Heart left ventricle (tissue), 16 donors: ENCODE measurements at regions not wholly inside any gene's neighbourhood (a gene's known extent, or its start where the extent isn't known, plus 50 kb on each side); places are given as distances from the start of the nearest gene placed in this dataset.

Experiments
- ATAC-seq, 4 donors: fragments of 200-7000 bp; cut with Tn5 transposase; one replicate each; pipeline ENCODE4 v1.9.1; 2020 to 2022; ENCODE audit warnings: moderate library complexity in 4 of 4, mild to moderate bottlenecking in 3 of 4, moderate number of reproducible peaks in 1 of 4
- DNase-seq, 5 donors: peaks; one replicate each; pipeline ENCODE4 v3.0.0-alpha.2; 2020
- H3K27ac ChIP-seq, 12 donors: fragments of 200-600 bp; sonication (generic) in 4 of 12; one replicate each; pipeline versions ENCODE4 v1.5.0 to v1.8.0; 2016 to 2022; ENCODE audit warnings: mild to moderate bottlenecking in 2 of 12
- H3K27me3 ChIP-seq, 9 donors: fragments of 200-600 bp; sonication (generic) in 2 of 9; one replicate each; pipeline versions ENCODE4 v1.5.1 to v1.8.0; 2016 to 2022; ENCODE audit warnings: mild to moderate bottlenecking in 3 of 9
- H3K36me3 ChIP-seq, 9 donors: fragments of 200-600 bp; sonication (generic) in 2 of 9; one replicate each; pipeline versions ENCODE4 v1.5.0 to v1.8.0; 2018 to 2022; ENCODE audit warnings: mild to moderate bottlenecking in 2 of 9
- H3K4me1 ChIP-seq, 12 donors: fragments of 200-600 bp; sonication (generic) in 4 of 12; one replicate each; pipeline versions ENCODE4 v1.5.0 to v1.8.0; 2016 to 2022; ENCODE audit warnings: mild to moderate bottlenecking in 3 of 12
- H3K4me3 ChIP-seq, 12 donors: fragments of 200-600 bp; sonication (generic) in 4 of 12; one replicate each; pipeline versions ENCODE4 v1.5.0 to v1.8.0; 2017 to 2022; ENCODE audit warnings: mild to moderate bottlenecking in 9 of 12, moderate library complexity in 4 of 12
- H3K9me3 ChIP-seq, 12 donors: fragments of 200-600 bp; sonication (generic) in 4 of 12; one replicate each; pipeline versions ENCODE4 v1.5.0 to v1.8.0; 2016 to 2022; ENCODE audit warnings: mild to moderate bottlenecking in 1 of 12
- CTCF ChIP-seq, 12 donors: fragments of 200-600 bp; sonication (generic) in 4 of 12; IDR thresholded peaks; one replicate each; pipeline versions ENCODE4 v1.5.0 to v1.8.0; 2018 to 2022; ENCODE audit warnings: antibody characterized with exemption in 12 of 12, mild to moderate bottlenecking in 5 of 12
- POLR2A ChIP-seq, 2 donors: fragments of 450-650 bp; IDR thresholded peaks; one replicate each; pipeline ENCODE4 v1.6.1; 2017; ENCODE audit warnings: antibody characterized with exemption in 2 of 2, mild to moderate bottlenecking in 2 of 2, moderate library complexity in 2 of 2
- WGBS, 4 donors: extraction: QIAGEN DNeasy Blood & Tissue Kit in 2 of 4; methylation state at CpG; one replicate each; pipeline versions ENCODE4 v1.1.5 to v1.1.7; 2013 to 2018; 5-methylcytosine and 5-hydroxymethylcytosine counted together
- intact Hi-C, 10 donors: fragments of 100-400 bp; cut with DNase I; formaldehyde crosslinking; loops; one replicate each; pipeline versions ENCODE4 v1.11.1 to v1.14.2; 2022
- donor health status: ischemic (EF 13 %, LVEDD 7.1; RV severe dilation, severe dysfunction).
- donor health status: healthy with polysubstance abuse.
- donor health status: DM: no; HTN: yes; CAD: no.
- donor health status: DM: no; HTN: no; CAD: no.
- donor health status: ischemic (EF 25% LVEDD 6.9; RV normal size, moderate dysfunction).
- donor health status: ischemic (EF 25% LVEDD 5.7; RV mildly dilated, moderate dysfunction).
- donor health status: healthy.
- donor health status: DM: yes; HTN: yes; CAD: no.
- donor health status: ischemic (EF 35%, LVEDD 5.7; RV mildly dilated, moderate dysfunction).
- donor health status: nonischemic (EF 11% LVEDD 7.7; RV severe dilation, severe dysfunction).
- donor health status: DM: yes; HTN: yes; CAD: no.
- donor health status: PGD.
- donor health status: ischemic (EF 29% LVEDD 5.4; RV normal size, mild dysfunction).
- donor health status: nonischemic (EF 23%, LVEDD 6.1; RV moderate dilation, normal function).

GRCh38 chr13:42715909-42716308 is 65.5 kb upstream of the FAM216B start:
- Histone ChIP-seq H3K27me3 (no peaks in the 10 kb centered on the region), H3K27ac (peak overlapping the region in 4 of 12 donors; percentile 20 to 51 (median 34)), H3K9me3 (no peaks in the 10 kb centered on the region), H3K4me3 (no peak overlapping the region), H3K4me1 (peaks cover 0 to 10% (median 0%) of the 10 kb centered on the region in 12 donors), H3K36me3 (no peaks in the 10 kb centered on the region)
- intact Hi-C loops = no loop called here
- TF ChIP-seq CTCF (IDR thresholded peaks at IDR 0.05) (no peak), POLR2A (IDR thresholded peaks at IDR 0.05) (no peak)
- ATAC-seq = peak in 3 of 4 donors; percentile 56 to 72 (median 69)
- WGBS, 4 donors = 41 to 55% (median 42%) methylated on average over 3 of the region's 3 CpGs
- DNase-seq = peak in 1 of 5 donors; percentile 42

- peaks cover 0 to 10% (median 0%) of the 10 kb centered on the region in 12 donors for H3K4me1 ChIP-seq
- no peaks in the 10 kb centered on the region for H3K9me3 ChIP-seq
- no peak overlapping the region for H3K4me3 ChIP-seq
- no peak overlapping the region for H3K27ac ChIP-seq
- ATAC-seq (no peak), DNase-seq (no peak)
- no peaks in the 10 kb centered on the region for H3K36me3 ChIP-seq
- intact Hi-C loops = no loop called here
- WGBS, 4 donors = 94 to 98% (median 96%) methylated on average over 1 of the region's 1 CpG
- H3K27me3 ChIP-seq = no peaks in the 10 kb centered on the region
- no peak for TF ChIP-seq CTCF (IDR thresholded peaks at IDR 0.05)
- TF ChIP-seq POLR2A (IDR thresholded peaks at IDR 0.05) = no peak
Observed at GRCh38 chr13:42717176-42717575, 64.2 kb upstream of the FAM216B start.

GRCh38 chr13:42720113-42720857 is 61.1 kb upstream of the FAM216B start:
- intact Hi-C loops = no loop called here

GRCh38 chr13:42720858-42721219 is 60.5 kb upstream of the FAM216B start:
- WGBS, 4 donors = 83 to 91% (median 84%) methylated on average over 2 of the region's 2 CpGs
- H3K27ac ChIP-seq = no peak overlapping the region
- H3K36me3 ChIP-seq = no peaks in the 10 kb centered on the region
- DNase-seq (no peak), ATAC-seq (no peak)
- no peaks in the 10 kb centered on the region for H3K27me3 ChIP-seq
- H3K4me1 ChIP-seq = peaks cover 0 to 7% (median 0%) of the 10 kb centered on the region in 12 donors
- no peaks in the 10 kb centered on the region for H3K9me3 ChIP-seq
- TF ChIP-seq POLR2A (IDR thresholded peaks at IDR 0.05) = no peak
- TF ChIP-seq CTCF (IDR thresholded peaks at IDR 0.05) = no peak
- intact Hi-C loops = no loop called here
- no peak overlapping the region for H3K4me3 ChIP-seq

More at GRCh38 chr13:42720113-42720857, 61.1 kb upstream of the FAM216B start:
- DNase-seq (no peak), ATAC-seq (peak in 2 of 4 donors; percentile 15 to 59)
- no peak overlapping the region for H3K27ac ChIP-seq
- H3K27me3 ChIP-seq = no peaks in the 10 kb centered on the region
- H3K9me3 ChIP-seq = no peaks in the 10 kb centered on the region
- no peak overlapping the region for H3K4me3 ChIP-seq
- H3K4me1 ChIP-seq = peaks cover 0 to 10% (median 0%) of the 10 kb centered on the region in 12 donors
- no peaks in the 10 kb centered on the region for H3K36me3 ChIP-seq
- WGBS, 4 donors = 70 to 80% (median 79%) methylated on average over 12 of the region's 12 CpGs
- no peak for TF ChIP-seq CTCF (IDR thresholded peaks at IDR 0.05)
- no peak for TF ChIP-seq POLR2A (IDR thresholded peaks at IDR 0.05)
